ENCODE measurements at regions not wholly inside any gene's neighbourhood (a gene's known extent, or its start where the extent isn't known, plus 50 kb on each side); places are given as distances from the start of the nearest gene placed in this dataset.

DNA sequence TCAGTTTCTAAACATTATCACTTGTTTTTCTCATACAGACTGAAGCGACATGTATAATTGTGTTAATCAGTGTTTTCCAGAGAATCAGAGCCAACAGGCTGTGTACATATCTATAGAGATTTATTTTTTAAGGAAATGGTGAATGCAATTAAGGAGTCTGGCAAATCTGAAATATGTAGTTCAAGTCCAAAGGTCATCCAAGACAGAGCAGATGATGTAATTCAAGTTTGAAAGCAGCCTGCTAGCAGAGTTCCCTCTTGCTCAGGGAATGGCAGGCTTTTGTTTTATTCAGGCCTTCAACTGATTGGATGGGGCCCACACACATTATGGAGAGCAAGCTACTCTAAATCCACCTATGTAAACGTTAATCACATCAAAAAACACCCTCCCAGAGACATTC lies 282.6 kb downstream of the CBLN2 start:
- peaks cover 0 to 2% (median 0%) of the 10 kb centered on the region in 7 donors for H3K9me3 Mint-ChIP-seq
- Histone ChIP-seq H3K9ac (ENCODE audit: insufficient read depth, low read length, poor library complexity, severe bottlenecking) (no peak overlapping the region), H3K79me2 (ENCODE audit: insufficient read depth, low read length) (no peaks in the 10 kb centered on the region), H3K4me1 (ENCODE audit: control insufficient read depth in 1 of 2, insufficient read depth in 2 of 2, low read length in 2 of 2) (no peaks in the 10 kb centered on the region), H3K9me3 (replicated peaks in 1 of 2; ENCODE audit: control insufficient read depth in 1 of 2, insufficient read depth in 1 of 2, low read length in 2 of 2) (no peaks in the 10 kb centered on the region), H3K27ac (ENCODE audit: low read depth in 1 of 2, low read length in 2 of 2) (no peak overlapping the region), H3K36me3 (replicated peaks in 1 of 2; ENCODE audit: control insufficient read depth in 1 of 2, insufficient read depth in 2 of 2, low read length in 2 of 2) (no peaks in the 10 kb centered on the region), H2AFZ (ENCODE audit: insufficient read depth, low read depth, low read length, poor library complexity, severe bottlenecking) (no peak overlapping the region), H3K4me3 (replicated peaks in 1 of 3; ENCODE audit: low read depth in 2 of 3, low read length in 3 of 3) (no peak overlapping the region), H4K20me1 (ENCODE audit: insufficient read depth, low read length) (no peaks in the 10 kb centered on the region), H3K27me3 (ENCODE audit: control insufficient read depth in 2 of 2, insufficient read depth in 2 of 2, low read length in 2 of 2) (no peaks in the 10 kb centered on the region), H3K4me2 (replicated peaks; ENCODE audit: extremely low read depth, low read length, poor library complexity, severe bottlenecking) (no peak overlapping the region)
- H3K27ac Mint-ChIP-seq: no peak overlapping the region
- no peaks in the 10 kb centered on the region for H3K36me3 Mint-ChIP-seq
- TF ChIP-seq, protein P1, sequence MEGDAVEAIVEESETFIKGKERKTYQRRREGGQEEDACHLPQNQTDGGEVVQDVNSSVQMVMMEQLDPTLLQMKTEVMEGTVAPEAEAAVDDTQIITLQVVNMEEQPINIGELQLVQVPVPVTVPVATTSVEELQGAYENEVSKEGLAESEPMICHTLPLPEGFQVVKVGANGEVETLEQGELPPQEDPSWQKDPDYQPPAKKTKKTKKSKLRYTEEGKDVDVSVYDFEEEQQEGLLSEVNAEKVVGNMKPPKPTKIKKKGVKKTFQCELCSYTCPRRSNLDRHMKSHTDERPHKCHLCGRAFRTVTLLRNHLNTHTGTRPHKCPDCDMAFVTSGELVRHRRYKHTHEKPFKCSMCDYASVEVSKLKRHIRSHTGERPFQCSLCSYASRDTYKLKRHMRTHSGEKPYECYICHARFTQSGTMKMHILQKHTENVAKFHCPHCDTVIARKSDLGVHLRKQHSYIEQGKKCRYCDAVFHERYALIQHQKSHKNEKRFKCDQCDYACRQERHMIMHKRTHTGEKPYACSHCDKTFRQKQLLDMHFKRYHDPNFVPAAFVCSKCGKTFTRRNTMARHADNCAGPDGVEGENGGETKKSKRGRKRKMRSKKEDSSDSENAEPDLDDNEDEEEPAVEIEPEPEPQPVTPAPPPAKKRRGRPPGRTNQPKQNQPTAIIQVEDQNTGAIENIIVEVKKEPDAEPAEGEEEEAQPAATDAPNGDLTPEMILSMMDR (IDR thresholded peaks at IDR 0.05): no peak
- H3K27me3 Mint-ChIP-seq (ENCODE audit: low read depth in 3 of 3): no peaks in the 10 kb centered on the region
- H3K4me1 Mint-ChIP-seq: no peaks in the 10 kb centered on the region
- 40% methylated on average over 1 of the region's 2 CpGs for WGBS (ENCODE audit: insufficient coverage)
- no peak overlapping the region for H3K4me3 Mint-ChIP-seq
- DNase-seq: no peak
- intact Hi-C loops (cut with micrococcal nuclease): no loop called here

GRCh38 chr18:72246076-72246475 lies 298.1 kb downstream of the CBLN2 start:
- intact Hi-C loops (cut with micrococcal nuclease): no loop called here
- H3K79me2 ChIP-seq (ENCODE audit: insufficient read depth, low read length): no peaks in the 10 kb centered on the region
- no peaks in the 10 kb centered on the region for H3K36me3 Mint-ChIP-seq

More at GRCh38 chr18:72246076-72246475, 298.1 kb downstream of the CBLN2 start:
- Histone ChIP-seq H3K4me2 (replicated peaks; ENCODE audit: extremely low read depth, low read length, poor library complexity, severe bottlenecking) (no peak overlapping the region), H3K9me3 (replicated peaks in 1 of 2; ENCODE audit: control insufficient read depth in 1 of 2, insufficient read depth in 1 of 2, low read length in 2 of 2) (peaks cover 0 to 4% of the 10 kb centered on the region in 2 donors), H3K27me3 (ENCODE audit: control insufficient read depth in 2 of 2, insufficient read depth in 2 of 2, low read length in 2 of 2) (no peaks in the 10 kb centered on the region), H4K20me1 (ENCODE audit: insufficient read depth, low read length) (no peaks in the 10 kb centered on the region), H3K9ac (ENCODE audit: insufficient read depth, low read length, poor library complexity, severe bottlenecking) (no peak overlapping the region), H2AFZ (ENCODE audit: insufficient read depth, low read depth, low read length, poor library complexity, severe bottlenecking) (no peak overlapping the region), H3K27ac (ENCODE audit: low read depth in 1 of 2, low read length in 2 of 2) (no peak overlapping the region), H3K4me1 (ENCODE audit: control insufficient read depth in 1 of 2, insufficient read depth in 2 of 2, low read length in 2 of 2) (no peaks in the 10 kb centered on the region), H3K36me3 (replicated peaks in 1 of 2; ENCODE audit: control insufficient read depth in 1 of 2, insufficient read depth in 2 of 2, low read length in 2 of 2) (no peaks in the 10 kb centered on the region), H3K4me3 (replicated peaks in 1 of 3; ENCODE audit: low read depth in 2 of 3, low read length in 3 of 3) (no peak overlapping the region)
- TF ChIP-seq, protein P1 (IDR thresholded peaks at IDR 0.05): no peak
- Mint-ChIP-seq H3K4me1 (no peaks in the 10 kb centered on the region), H3K4me3 (no peak overlapping the region), H3K27ac (no peak overlapping the region), H3K9me3 (peaks cover 0 to 4% (median 2%) of the 10 kb centered on the region in 7 donors), H3K27me3 (ENCODE audit: low read depth in 3 of 3) (peaks cover 0 to 2% (median 0%) of the 10 kb centered on the region in 3 donors)
- WGBS (ENCODE audit: insufficient coverage): no CpG with 5 or more reads among the region's 4 CpGs
- no peak for DNase-seq

All from CD14-positive monocyte (primary cell).